Central memory CD4-positive, alpha-beta T cell (primary cell): ENCODE measurements at regions not wholly inside any gene's neighbourhood (a gene's known extent, or its start where the extent isn't known, plus 50 kb on each side); places are given as distances from the start of the nearest gene placed in this dataset.
"Not testable (repeated sequence)": the region's sequence is repeated elsewhere in the genome, so short reads cannot be mapped to it uniquely, and the experiment has no call there.

Experiments used
- DNase-seq: peaks from one replicate; pipeline ENCODE4 v3.0.0; 2022

DNA sequence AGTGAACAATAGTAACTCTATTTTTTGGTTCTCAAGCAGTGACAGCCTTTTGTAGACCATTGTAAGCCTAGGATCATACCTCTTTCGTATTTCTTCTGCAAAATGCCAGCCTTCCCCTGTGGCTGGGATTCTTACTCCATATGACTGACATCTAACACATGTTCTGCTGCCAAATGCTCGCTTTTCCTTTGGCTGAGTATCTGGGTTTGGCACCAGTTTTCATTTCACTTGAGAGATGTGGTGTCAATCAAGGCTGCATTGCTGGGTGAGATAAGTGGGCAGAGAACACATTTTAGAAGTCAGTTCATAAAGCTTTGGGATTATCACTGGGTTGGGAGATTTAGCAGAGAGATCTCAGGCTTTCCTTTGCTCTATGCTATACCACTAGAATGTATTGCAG is 514.7 kb upstream of the SGO1 start:
- no peak for DNase-seq

GRCh38 chr3:20698896-20699295 is 512.9 kb upstream of the SGO1 start:
- DNase-seq, result no peak

- no peak for DNase-seq
Measured at GRCh38 chr3:20696388-20697150, 510.6 kb upstream of the SGO1 start.

DNA sequence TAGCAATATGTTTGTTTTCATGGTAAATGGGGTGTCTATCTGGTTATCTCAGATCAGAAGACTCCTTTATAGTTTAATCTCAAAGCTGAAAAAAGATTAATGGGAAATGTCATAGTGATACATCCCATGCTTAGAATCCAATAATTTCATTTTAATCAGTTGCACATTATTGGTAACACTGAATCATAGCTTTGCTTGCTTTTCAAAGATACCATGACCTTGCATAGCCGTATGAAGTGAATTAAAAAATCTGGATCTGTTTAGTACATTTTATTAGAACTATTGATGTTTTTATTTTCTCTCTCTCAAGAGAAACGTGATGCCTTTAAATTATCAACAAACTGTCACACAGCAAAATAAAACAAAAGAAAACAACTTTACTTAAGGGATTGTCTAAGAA is 506.7 kb upstream of the SGO1 start:
- no peak for DNase-seq

DNA sequence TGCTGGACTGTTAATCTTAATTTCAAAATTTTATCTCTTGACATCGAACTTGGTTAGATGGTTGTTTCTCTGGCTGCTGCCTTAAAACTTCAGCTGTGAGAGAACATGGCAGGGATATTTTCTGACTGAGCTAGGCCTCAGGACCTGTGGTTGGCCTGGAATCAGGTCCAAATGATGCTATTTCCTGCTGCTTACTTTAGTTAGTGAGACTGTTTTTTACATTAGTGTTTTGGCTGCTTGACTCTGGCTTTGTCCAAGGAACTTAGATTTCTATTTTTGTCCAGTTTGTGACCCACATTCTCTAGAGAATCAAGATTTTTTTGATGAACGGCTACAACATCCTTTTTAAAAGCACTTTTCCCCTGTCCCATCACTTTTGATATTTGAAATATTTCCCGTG is 497.9 kb upstream of the SGO1 start:
- no peak for DNase-seq

DNA sequence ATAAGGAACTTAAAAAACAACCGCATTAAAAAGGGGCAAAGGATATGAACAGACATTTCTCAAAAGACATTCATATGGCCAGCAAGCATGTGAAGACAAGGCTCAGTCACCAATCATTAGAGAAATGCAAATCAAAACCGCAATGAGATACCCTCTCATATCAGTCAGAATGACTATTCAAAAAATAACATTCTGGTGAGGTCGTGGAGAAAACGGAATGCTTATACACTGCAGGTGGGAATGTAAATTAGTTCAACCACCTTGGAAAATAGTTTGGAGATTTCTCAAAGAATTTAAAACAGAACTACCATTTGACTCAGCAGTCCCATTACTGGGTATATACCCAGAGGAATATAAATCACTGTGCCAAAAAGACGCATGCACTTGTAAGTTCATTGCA is 496.6 kb upstream of the SGO1 start:
- DNase-seq, result no peak

DNA sequence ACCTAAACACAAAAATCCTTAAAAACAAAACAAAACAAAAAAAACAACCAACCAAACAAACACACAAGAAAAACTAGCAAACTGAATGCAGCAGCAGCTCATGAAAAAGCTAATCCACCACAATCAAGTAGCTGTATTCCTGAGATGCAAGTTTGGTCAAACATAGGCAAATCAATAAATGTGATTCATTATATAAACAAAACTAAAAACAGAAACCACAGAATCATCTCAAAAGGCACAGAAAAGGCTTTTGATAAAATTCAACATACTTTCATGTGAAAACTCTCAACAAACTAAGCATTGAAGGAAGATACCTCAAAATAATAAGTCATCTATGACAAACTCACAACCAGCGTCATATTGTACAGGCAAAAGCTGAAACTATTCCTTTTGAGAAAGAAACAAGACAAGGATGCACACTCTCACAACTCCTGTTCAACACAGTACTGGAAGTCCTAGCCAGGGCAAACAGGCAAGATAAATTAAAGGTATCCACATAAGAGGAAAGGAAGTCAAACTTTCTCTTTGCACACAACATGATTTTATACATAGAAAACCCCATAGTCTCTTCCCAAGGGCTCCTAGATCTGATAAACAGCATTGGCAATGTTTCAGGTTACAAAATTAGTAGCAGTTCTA is 495.1 kb upstream of the SGO1 start:
- no peak for DNase-seq

GRCh38 chr3:20673866-20674265 is 487.9 kb upstream of the SGO1 start:
- no peak for DNase-seq

- no peak for DNase-seq
Measured at GRCh38 chr3:20669675-20670074, 483.7 kb upstream of the SGO1 start.

GRCh38 chr3:20669184-20669583 is 483.2 kb upstream of the SGO1 start:
- DNase-seq, result no peak

DNA sequence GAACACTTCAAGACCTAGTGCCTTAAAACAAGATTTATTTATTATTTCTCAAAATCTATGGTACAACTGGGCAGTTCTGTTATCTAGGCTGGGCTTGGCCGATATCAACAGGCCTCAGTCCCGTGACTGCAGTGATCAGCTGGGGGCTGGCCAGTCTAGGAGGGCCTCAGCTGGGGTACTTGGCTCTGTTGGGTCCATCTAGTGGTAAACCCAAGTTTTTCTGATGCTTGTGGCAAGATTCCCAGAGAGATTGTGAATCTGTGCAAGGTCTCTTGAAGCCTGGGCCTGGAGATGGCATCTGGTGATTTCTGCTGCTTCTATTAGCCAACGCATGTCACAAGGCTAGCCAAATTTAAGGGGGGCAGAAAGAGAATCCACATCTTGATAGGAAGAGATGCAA is 482.4 kb upstream of the SGO1 start:
- no peak for DNase-seq

DNA sequence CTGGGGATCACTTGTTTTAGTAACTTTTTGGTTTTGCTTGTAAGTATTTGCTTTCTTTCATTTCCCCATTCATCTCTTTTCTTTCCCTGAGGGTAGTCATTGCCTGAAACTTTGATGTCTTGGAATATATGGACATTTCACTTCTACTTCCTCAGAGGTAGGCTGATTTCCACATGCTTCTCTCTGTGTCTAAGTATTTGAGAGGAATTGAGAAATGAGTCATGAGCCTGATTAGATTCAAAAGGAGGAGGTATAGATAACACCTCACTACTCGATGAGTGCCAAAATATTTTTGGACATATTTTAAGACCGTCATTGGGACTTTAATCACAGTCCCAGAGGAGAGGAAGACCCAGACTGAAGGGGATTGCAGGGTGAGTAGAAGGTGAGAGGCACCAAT is 480.1 kb upstream of the SGO1 start:
- no peak for DNase-seq

- DNase-seq, result no peak
Measured at GRCh38 chr3:20658491-20658890, 472.5 kb upstream of the SGO1 start.

- no peak for DNase-seq
Measured at GRCh38 chr3:20657560-20657959, 471.6 kb upstream of the SGO1 start.

DNA sequence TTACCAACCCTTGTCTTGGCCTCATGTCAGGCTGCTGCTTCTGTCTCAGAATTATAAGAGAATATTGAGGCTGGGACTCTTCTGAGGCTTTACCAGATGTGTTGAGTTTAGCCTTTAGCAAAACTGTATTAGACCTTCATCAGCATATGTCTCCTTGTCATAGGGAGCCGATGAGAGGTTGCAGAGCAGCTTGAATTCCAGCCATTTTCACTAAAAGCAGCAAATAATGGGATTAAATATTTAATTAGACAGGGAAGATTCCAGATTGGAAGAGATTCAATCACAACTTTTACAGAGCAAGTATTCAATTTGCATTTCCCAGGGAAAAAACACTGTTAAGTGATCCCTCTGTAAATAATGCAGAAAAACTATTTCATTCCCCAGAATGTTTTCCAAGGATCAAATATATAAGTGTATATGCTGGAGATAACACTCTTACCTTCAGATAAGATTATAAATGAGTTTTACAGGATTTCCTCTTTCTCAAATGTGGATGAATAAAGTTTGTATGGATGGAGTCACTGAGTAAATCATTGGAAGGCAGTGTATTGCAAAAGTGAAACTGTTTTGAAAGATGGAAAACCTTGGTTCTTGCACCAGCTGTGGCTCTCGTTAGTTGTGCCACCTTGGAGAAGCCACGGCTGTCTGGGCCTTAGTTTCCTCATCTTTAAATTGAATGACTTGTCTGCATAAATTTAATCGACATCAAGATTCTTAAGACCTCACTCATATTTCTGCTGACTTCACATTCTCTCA is 466.4 kb upstream of the SGO1 start:
- no peak for DNase-seq

- DNase-seq, result no peak
Measured at GRCh38 chr3:20648921-20649381, 462.9 kb upstream of the SGO1 start.

DNA sequence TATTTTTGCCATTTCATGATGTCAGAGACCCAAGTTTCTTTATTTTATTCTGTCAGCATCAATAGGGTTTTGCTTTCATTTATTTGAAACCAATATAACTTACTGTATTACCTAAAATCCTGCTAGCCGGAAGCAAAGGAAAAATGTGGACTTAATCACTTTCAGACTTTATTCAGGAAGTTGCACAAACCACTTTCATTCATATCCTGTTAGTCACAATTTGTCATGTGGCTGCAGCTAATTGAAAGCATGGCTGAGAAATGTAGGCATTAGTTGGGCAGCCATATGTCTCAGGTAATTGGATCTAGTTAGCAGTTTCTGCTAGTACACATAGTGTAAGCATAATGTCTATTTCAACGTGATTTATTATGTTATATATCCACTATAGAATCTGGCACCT is 462.3 kb upstream of the SGO1 start:
- DNase-seq, result no peak

DNA sequence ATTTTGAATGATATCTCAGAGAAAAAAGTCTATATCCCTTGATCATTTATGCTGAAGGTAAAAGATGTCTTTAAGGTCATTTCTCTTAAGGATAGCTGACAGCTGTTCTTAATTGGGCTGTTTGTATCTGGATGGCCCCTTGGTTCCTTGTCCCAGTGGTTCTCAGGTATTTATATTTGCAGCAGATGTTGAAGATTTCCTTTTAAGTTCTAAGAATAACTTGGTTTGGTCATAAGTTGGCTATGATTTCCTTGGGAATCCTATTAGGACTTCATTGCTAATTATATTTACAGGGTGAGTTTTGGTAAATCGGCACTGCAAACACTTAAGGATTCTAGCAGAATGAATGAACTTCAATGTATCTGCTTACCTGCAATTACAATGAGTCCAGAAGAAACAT is 460.4 kb upstream of the SGO1 start:
- no peak for DNase-seq

GRCh38 chr3:20645340-20645739 is 459.3 kb upstream of the SGO1 start:
- no peak for DNase-seq

DNA sequence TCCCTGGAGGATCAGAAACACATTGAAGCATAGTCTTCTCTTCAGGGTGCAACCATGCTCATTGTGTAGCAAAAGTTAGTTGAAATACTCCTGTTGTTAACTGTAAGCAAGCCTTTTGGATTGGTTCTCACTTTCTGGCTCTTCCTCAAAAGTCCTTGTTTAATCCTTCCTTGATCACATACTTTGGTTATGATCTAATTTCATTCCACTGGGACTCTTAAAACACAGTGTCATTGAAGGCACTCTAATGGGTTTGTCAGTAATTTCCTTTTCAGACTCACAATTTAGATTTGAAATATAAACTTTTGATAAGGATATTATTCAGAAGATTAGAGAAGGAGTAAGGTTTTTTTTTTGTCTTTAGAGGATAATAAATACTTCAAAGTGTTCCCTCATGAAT is 451.7 kb upstream of the SGO1 start:
- DNase-seq, result no peak

GRCh38 chr3:20622304-20622703 is 436.3 kb upstream of the SGO1 start:
- no peak for DNase-seq

- not testable (repeated sequence) for DNase-seq
Measured at GRCh38 chr3:20618621-20619020, 432.6 kb upstream of the SGO1 start.

DNA sequence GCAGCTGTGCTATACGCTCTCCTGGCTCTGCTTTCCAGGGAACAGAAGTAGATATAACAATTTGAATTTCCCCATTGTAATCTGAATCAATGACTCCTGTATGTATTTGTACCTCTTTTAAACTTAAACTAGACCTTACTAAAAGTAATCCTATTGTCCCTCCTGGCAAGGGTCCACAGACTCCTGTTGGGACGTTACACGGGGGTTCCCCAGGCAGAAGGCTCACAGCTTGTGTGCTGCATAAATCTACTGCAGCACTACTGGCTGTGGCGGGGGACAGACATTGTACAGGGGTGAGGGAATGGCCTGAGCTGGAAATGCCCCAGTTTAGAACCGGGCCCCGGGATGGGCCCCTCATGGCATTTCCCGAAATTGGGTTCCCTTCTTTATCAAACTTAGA is 432.2 kb upstream of the SGO1 start:
- not testable (repeated sequence) for DNase-seq

DNA sequence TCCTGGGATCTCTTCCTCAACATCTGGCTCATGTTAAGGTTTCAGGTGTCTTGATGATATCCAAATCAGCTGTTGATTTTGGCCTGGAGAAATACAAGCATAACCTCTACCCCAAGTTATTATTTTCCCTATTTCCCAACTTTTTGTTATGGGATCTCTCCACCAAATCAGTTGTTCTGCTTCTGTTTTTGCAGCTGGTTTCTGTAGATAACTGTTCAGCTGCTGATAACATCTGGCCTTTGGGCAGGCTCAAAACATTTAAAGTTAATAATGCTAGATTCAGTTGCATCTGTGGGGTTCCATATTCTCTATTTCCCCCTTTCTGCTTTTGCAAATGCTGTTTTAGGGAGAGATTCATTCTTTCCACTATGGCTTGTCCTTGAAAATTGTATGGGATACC is 430.0 kb upstream of the SGO1 start:
- DNase-seq, result not testable (repeated sequence)
